PFSK-1 (cell line): ENCODE measurements at regions not wholly inside any gene's neighbourhood (a gene's known extent, or its start where the extent isn't known, plus 50 kb on each side); places are given as distances from the start of the nearest gene placed in this dataset.

Source experiments
- FOXP2 ChIP-seq: optimal IDR thresholded peaks from 2 replicates; pipeline ENCODE3; 2011; ENCODE audit warnings: borderline replicate concordance, control low read depth, inconsistent platforms; ENCODE audit not compliant: insufficient read depth; ENCODE audit errors: extremely low read length, extremely low read depth
- POLR2AphosphoS5 ChIP-seq: IDR thresholded peaks from 2 replicates; pipeline ENCODE4 v1.6.1; 2012; ENCODE audit warnings: low read depth, mild to moderate bottlenecking, control low read depth, low read length, moderate library complexity
- SIN3A ChIP-seq: IDR thresholded peaks from 2 replicates; pipeline ENCODE4 v1.6.1; 2012; ENCODE audit warnings: mild to moderate bottlenecking, low read length, moderate library complexity, borderline replicate concordance; ENCODE audit not compliant: insufficient read depth
- TAF1 ChIP-seq: IDR thresholded peaks from 2 replicates; pipeline ENCODE4 v1.6.1; 2012; ENCODE audit warnings: low read length, control low read depth, borderline replicate concordance; ENCODE audit not compliant: insufficient read depth
- TF ChIP-seq, protein P1 (sequence below), 2 experiments: IDR thresholded peaks; 2 replicates each; pipeline versions ENCODE4 v1.6.1 to v1.8.0; 2011 to 2012; ENCODE audit warnings: low read depth in 2 of 2, low read length in 2 of 2, control low read depth in 1 of 2, inconsistent platforms in 1 of 2, mild to moderate bottlenecking in 1 of 2, moderate library complexity in 1 of 2; ENCODE audit not compliant: insufficient read depth in 1 of 2

DNA sequence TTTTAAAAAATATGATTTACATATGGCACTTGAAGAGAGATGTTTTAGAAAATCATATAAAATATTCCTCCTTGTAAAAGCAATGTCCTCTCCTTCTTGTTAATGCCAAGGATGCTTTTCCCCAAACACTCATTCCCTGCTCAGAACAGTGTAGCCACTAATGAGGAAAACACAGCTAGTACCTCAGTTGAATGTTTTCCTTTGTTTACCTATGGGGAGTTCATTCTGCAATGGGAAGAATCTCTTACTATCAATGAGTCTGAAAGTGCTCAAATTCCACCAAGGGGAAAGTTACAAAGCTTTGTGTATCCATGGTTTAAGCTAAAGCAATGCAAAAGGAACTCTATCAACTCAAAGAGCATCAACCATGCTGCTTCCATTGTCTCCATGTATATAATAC lies 221.9 kb upstream of the ADGRL2 start:
- TF ChIP-seq POLR2AphosphoS5 (no peak), FOXP2 (no peak), SIN3A (no peak), TAF1 (no peak)
- TF ChIP-seq, protein P1, sequence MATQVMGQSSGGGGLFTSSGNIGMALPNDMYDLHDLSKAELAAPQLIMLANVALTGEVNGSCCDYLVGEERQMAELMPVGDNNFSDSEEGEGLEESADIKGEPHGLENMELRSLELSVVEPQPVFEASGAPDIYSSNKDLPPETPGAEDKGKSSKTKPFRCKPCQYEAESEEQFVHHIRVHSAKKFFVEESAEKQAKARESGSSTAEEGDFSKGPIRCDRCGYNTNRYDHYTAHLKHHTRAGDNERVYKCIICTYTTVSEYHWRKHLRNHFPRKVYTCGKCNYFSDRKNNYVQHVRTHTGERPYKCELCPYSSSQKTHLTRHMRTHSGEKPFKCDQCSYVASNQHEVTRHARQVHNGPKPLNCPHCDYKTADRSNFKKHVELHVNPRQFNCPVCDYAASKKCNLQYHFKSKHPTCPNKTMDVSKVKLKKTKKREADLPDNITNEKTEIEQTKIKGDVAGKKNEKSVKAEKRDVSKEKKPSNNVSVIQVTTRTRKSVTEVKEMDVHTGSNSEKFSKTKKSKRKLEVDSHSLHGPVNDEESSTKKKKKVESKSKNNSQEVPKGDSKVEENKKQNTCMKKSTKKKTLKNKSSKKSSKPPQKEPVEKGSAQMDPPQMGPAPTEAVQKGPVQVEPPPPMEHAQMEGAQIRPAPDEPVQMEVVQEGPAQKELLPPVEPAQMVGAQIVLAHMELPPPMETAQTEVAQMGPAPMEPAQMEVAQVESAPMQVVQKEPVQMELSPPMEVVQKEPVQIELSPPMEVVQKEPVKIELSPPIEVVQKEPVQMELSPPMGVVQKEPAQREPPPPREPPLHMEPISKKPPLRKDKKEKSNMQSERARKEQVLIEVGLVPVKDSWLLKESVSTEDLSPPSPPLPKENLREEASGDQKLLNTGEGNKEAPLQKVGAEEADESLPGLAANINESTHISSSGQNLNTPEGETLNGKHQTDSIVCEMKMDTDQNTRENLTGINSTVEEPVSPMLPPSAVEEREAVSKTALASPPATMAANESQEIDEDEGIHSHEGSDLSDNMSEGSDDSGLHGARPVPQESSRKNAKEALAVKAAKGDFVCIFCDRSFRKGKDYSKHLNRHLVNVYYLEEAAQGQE (IDR thresholded peaks at IDR 0.05; ENCODE audit: insufficient read depth in 1 of 2, low read depth in 2 of 2, low read length in 2 of 2): no peak

DNA sequence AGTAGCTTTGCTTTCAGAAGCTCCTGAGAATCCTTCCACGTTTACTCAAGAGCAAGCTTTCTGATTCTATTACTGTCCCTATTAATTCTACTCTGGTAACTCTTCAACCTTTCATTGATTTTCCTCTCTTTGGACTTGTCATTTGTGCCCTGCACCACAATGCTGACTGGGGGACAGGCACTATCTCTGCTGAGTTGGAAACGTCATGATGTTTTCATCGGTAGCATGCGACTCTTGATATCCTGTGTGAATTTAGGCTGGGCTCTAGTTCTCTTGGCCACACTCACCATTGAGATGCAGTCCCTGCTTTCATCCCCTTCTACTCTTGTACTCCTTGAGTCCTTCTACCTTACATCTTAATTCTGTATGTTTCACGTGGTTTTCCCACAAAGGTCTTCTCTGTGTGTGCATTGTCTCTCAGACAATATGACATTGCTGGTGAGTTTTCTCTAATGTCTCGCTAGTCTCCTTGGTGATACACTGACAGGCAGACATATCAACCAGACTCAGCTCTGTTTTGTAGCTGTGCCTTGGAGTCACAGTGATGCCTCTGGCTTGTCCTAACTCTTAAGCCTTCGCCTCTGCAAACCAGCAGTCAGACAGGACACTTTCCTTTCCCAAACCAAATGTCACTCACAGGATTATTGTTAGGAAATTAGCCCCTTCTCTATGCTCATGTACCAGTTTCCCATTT lies 223.6 kb upstream of the ADGRL2 start:
- TF ChIP-seq SIN3A: no peak
- no peak for TF ChIP-seq FOXP2
- TF ChIP-seq, protein P1 (IDR thresholded peaks at IDR 0.05; ENCODE audit: insufficient read depth in 1 of 2, low read depth in 2 of 2, low read length in 2 of 2): no peak
- no peak for TF ChIP-seq POLR2AphosphoS5
- no peak for TF ChIP-seq TAF1

DNA sequence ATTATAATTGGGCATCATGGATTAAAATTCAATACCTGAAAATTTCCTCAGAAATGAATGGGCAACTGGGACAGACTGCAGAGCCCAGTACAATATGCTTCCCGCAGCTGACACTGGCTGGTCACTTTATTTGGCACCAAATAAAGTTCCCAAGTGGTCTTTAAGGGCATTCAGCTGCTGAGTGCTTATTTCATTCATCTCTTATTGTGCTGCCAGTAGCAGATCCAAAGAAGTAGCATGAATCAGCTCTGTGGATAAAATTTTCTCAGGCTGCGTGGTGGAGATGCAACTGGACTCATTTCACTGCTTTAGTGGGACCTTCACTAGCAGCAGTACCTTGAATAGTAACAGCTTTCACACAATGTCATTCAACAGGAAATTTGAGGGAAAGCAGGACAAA lies 226.3 kb upstream of the ADGRL2 start:
- no peak for TF ChIP-seq POLR2AphosphoS5
- TF ChIP-seq FOXP2: no peak
- TF ChIP-seq, protein P1 (IDR thresholded peaks at IDR 0.05; ENCODE audit: insufficient read depth in 1 of 2, low read depth in 2 of 2, low read length in 2 of 2): no peak
- TF ChIP-seq TAF1: no peak
- TF ChIP-seq SIN3A: no peak

DNA sequence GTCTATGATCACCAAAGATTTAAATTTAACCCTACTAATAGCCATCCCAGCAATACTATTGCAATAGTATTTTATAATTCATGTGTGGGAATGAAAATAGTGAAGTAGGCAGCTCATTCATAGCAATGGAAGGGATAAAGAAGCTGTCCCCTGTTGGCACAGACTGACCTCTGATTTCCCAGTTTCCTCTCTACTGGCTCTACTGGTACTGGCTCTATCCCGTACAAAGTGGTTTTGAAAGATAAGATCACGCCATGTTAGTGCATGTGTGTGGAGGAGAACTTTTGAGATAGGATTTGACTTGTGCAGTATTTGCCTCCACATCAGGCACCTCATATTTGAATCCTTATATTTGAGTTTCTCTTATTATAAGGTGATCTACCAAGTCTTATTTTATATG lies 227.3 kb upstream of the ADGRL2 start:
- TF ChIP-seq FOXP2 (no peak), TAF1 (no peak), SIN3A (no peak), POLR2AphosphoS5 (no peak)
- TF ChIP-seq, protein P1 (IDR thresholded peaks at IDR 0.05; ENCODE audit: insufficient read depth in 1 of 2, low read depth in 2 of 2, low read length in 2 of 2): no peak
